Effector memory CD8-positive, alpha-beta T cell (primary cell): ENCODE measurements at regions not wholly inside any gene's neighbourhood (a gene's known extent, or its start where the extent isn't known, plus 50 kb on each side); places are given as distances from the start of the nearest gene placed in this dataset.

Experiments used
- ATAC-seq: fragments of 150-1000 bp; cut with Tn5 transposase; replicated peaks from 2 replicates; pipeline ENCODE4 v1.10.0; 2021; ENCODE audit warnings: mild to moderate bottlenecking, moderate library complexity
- DNase-seq, 3 experiments: peaks; one replicate each; pipeline ENCODE4 v3.0.0; 2021
- H3K27ac Mint-ChIP-seq, 2 donors: one replicate each; pipeline ENCODE4 v1.8.0; 2022; ENCODE audit warnings: mild to moderate bottlenecking in 2 of 2, mixed read lengths in 2 of 2, moderate library complexity in 2 of 2
- H3K27me3 Mint-ChIP-seq, 2 donors: one replicate each; pipeline ENCODE4 v1.8.0; 2022; ENCODE audit warnings: mixed read lengths in 2 of 2
- H3K36me3 Mint-ChIP-seq: one replicate; pipeline ENCODE4 v1.8.0; 2022; ENCODE audit warnings: mild to moderate bottlenecking, moderate library complexity, mixed read lengths; ENCODE audit not compliant: insufficient read depth
- H3K4me1 Mint-ChIP-seq, 2 donors: one replicate each; pipeline ENCODE4 v1.8.0; 2022; ENCODE audit warnings: low read depth in 2 of 2, mixed read lengths in 2 of 2
- H3K4me3 Mint-ChIP-seq, 2 donors: one replicate each; pipeline ENCODE4 v1.8.0; 2022; ENCODE audit warnings: mild to moderate bottlenecking in 2 of 2, mixed read lengths in 2 of 2, moderate library complexity in 2 of 2
- H3K9me3 Mint-ChIP-seq, 2 donors: one replicate each; pipeline ENCODE4 v1.8.0; 2022; ENCODE audit warnings: mixed read lengths in 2 of 2

DNA sequence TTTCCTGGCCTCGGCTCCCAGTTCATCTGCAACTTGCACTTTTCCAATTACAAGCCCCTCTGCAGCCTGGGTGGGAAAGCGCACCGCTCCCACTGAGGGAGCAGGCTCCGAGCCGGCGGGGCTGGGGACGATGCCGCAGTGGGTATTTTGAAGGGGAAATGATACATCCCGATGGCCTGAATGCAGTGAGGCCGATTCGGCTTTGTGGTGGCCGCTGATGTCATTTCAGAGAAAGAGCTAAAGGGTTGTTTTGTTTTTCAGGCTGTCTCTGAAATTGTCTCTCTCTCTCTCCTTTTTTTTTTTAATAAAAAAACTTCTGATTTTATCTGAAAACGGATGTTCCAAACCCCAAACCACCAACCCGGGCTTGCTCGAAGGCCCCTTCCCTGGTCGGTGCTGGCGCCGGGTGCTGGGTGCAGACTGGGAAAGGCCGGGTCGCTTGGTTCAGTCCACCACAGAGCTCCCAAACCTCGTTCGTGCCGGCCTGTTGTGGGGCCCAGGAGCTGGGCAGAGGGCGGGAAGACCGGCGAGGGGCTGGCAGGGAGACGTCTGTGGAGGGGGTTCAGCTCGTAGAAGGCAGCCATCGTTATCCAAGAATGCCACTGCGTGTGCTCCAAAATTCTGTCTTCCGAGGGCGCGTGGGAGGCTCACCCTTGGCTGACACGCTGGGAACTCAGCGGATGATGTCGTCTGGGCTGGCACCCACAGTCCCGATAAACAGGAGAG, 102.8 kb downstream of the FOXL1 start:
- DNase-seq (no peak), ATAC-seq (no peak)
- no peak overlapping the region for H3K27ac Mint-ChIP-seq
- peaks cover 22 to 31% of the 10 kb centered on the region in 2 donors for H3K27me3 Mint-ChIP-seq
- no peak overlapping the region for H3K4me3 Mint-ChIP-seq
- H3K9me3 Mint-ChIP-seq, result no peaks in the 10 kb centered on the region
- no peaks in the 10 kb centered on the region for H3K36me3 Mint-ChIP-seq
- no peaks in the 10 kb centered on the region for H3K4me1 Mint-ChIP-seq

DNA sequence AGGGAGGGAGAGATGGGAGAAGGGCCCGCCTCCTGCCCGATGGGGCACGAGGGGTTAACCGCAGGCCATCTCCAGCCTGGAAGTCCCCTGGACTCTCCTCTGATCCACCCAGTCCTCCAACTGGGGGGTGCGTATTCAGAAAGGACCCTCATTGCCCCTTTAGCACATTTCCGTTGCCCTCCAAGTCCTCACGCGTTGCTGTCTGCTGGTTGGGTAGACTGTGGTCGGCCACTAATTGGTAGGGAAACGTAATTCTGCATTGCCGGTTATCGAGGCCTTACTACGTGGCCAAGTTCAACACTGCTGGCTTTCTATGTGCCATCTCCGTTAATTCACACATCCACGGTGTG, 103.4 kb downstream of the FOXL1 start:
- peaks cover 22 to 31% of the 10 kb centered on the region in 2 donors for H3K27me3 Mint-ChIP-seq
- ATAC-seq, result no peak
- no peaks in the 10 kb centered on the region for H3K36me3 Mint-ChIP-seq
- H3K27ac Mint-ChIP-seq, result no peak overlapping the region
- no peaks in the 10 kb centered on the region for H3K4me1 Mint-ChIP-seq
- no peak for DNase-seq
- no peaks in the 10 kb centered on the region for H3K9me3 Mint-ChIP-seq
- no peak overlapping the region for H3K4me3 Mint-ChIP-seq

DNA sequence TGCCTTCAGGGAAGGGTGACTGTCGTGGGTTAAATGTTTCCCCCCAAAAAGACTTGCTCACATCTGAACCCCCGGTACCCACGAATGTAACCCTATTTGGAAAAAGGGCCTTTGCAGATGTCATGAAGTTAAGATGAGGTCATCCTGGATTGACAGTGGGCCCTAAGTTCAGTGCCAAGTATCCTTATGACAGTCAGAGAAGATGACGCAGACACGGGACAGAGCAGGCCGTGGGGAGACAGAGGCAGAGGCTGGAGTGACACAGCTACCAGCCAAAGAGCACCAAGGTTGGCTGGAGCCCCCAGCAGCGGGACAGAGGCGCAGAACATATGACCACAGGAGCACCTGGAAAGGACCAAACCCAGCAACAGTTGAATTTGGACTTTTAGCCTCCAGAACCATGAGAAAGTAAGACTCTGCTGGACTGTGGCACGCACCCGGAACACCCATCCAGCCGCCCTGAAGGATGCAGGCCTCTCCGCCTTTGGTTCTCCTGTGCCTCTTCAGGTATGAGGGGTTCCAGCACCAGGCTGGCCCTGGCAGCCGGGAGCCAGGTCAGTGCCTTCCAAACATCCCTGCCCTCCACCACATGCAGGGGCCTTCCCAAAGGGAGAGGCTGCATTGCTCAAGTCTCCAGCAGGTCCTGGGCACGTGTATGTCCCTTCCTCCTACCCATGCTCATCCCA, 104.0 kb downstream of the FOXL1 start:
- no peak for DNase-seq
- no peak for ATAC-seq
- no peaks in the 10 kb centered on the region for H3K4me1 Mint-ChIP-seq
- no peaks in the 10 kb centered on the region for H3K36me3 Mint-ChIP-seq
- H3K27me3 Mint-ChIP-seq, result peaks cover 22 to 31% of the 10 kb centered on the region in 2 donors
- H3K27ac Mint-ChIP-seq, result no peak overlapping the region
- H3K9me3 Mint-ChIP-seq, result no peaks in the 10 kb centered on the region
- no peak overlapping the region for H3K4me3 Mint-ChIP-seq

DNA sequence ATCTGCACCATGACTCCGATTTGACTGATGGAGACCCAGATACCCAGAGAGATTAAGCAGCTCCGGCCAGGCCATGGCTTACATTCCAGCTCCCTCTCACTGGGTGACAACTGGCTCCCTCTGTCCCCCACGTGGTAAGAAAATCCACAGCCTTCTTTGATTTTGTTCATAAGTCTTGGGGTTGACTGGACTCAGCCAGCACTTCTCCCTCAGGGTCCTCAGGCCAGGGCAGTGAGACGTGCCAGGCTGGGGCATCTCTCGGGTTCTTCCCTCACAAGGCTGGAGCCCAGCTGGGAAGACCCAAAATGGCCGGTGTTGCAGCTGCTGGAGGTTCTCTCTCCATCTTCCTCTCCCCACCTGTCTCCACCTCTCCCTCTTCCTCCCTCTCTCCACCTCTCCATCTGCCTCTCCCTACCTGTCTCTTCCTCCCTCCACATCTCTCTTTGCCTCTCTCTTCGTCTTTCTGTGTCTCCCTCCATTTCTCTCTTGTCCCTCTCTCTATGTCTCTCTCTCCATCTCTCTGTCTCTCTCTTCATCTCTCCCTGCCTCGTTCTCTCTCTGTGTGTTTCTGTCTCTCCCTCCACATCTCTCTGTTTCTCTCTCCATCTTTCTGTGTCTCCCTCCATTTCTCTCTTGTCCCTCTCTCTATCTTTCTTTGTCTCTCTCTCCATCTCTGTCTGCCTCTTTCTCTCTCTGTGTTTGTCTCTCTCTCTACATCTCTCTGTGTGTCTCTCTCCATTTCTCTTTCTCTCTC, 105.3 kb downstream of the FOXL1 start:
- DNase-seq (no peak), ATAC-seq (no peak)
- H3K4me1 Mint-ChIP-seq, result no peaks in the 10 kb centered on the region
- H3K27me3 Mint-ChIP-seq, result peaks cover 22 to 31% of the 10 kb centered on the region in 2 donors
- no peak overlapping the region for H3K4me3 Mint-ChIP-seq
- H3K27ac Mint-ChIP-seq, result no peak overlapping the region
- H3K9me3 Mint-ChIP-seq, result no peaks in the 10 kb centered on the region
- no peaks in the 10 kb centered on the region for H3K36me3 Mint-ChIP-seq

DNA sequence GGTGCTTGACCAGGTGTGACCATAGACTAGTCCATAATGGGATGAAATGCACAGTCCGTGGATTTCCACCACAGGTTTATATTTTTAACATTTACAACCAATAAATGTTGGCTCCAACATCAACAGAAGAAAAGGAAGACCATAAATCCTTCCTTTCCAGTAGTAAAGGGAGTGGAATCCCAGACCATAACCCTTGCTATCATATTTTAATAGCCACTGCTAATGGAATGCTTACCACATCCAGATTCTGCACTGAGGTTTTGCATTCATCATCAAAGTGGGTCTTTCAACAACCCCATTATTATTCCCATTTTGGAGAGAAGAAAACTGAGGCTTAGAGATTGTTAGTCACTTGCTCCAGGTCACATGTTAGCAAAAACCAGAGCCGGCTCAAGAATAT, 106.7 kb downstream of the FOXL1 start:
- no peak for ATAC-seq
- Mint-ChIP-seq H3K36me3 (no peaks in the 10 kb centered on the region), H3K4me1 (no peaks in the 10 kb centered on the region), H3K9me3 (no peaks in the 10 kb centered on the region), H3K4me3 (no peak overlapping the region), H3K27ac (no peak overlapping the region), H3K27me3 (peaks cover 22 to 31% of the 10 kb centered on the region in 2 donors)
- DNase-seq, result no peak

DNA sequence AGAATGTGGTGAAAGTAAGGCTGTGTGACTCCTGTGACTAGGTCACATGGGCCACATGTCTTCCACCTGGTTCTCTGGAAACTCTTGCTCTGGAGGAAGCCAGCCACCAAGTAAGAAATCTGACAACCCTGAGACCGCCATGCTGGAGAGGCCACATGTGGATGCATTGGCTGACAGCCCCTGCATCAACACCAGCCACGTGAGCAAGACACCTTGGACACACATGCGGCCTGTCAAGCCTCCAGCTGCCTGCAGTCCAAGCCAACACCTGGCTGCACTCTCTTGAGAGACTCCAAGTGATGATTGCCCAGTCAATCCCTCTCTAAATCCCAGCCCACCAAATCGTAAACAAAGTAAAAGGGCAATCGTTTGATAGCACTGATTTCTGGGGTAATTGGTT, 112.6 kb downstream of the FOXL1 start:
- no peak for DNase-seq
- H3K9me3 Mint-ChIP-seq, result no peaks in the 10 kb centered on the region
- H3K27me3 Mint-ChIP-seq, result peaks cover 14 to 32% of the 10 kb centered on the region in 2 donors
- no peak overlapping the region for H3K4me3 Mint-ChIP-seq
- no peaks in the 10 kb centered on the region for H3K4me1 Mint-ChIP-seq
- H3K36me3 Mint-ChIP-seq, result no peaks in the 10 kb centered on the region
- no peak for ATAC-seq
- no peak overlapping the region for H3K27ac Mint-ChIP-seq

DNA sequence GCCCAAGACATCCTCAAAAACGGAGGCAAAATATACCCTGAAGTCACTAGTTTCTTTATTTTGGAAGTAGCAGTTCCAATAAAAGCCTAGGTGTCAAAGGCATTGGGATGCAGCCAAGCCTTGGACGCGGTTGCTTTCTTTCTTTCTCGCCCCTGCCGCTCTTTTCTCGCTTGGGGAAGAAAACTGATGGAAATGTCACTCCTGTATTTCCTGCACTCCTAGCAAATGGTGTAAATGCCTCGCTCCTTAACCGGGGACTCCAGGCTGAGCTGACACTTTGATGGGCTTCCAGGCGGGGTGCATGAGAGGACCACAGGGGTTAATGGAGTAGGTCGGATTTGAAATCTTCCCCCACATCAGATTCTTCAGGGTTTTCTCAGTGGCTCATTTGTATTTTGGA, 114.1 kb downstream of the FOXL1 start:
- DNase-seq (no peak), ATAC-seq (no peak)
- Mint-ChIP-seq H3K4me3 (no peak overlapping the region), H3K4me1 (no peaks in the 10 kb centered on the region), H3K9me3 (no peaks in the 10 kb centered on the region), H3K36me3 (no peaks in the 10 kb centered on the region), H3K27ac (no peak overlapping the region), H3K27me3 (peaks cover 16 to 37% of the 10 kb centered on the region in 2 donors)

DNA sequence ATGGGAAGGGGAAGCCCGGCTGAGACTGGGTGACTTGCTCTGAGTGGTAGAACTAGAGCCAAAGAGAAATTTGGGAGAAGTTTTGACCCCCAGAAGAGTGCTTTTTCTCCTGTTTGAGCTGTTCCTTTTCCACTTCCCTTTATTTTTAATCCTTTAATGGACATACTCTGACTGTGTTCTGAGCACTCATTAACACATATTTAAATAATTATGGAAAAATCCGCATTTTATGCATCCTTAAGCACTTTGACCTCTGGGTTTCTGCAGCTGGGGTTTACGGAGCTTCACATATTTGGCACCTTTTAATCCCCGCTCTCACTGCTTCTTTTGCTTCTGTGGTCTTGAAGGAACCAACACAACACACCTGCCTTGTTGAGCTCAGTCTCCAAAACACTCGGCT, 114.7 kb downstream of the FOXL1 start:
- Mint-ChIP-seq H3K27me3 (peaks cover 16 to 43% of the 10 kb centered on the region in 2 donors), H3K4me3 (no peak overlapping the region), H3K27ac (no peak overlapping the region), H3K9me3 (no peaks in the 10 kb centered on the region), H3K36me3 (no peaks in the 10 kb centered on the region), H3K4me1 (no peaks in the 10 kb centered on the region)
- ATAC-seq (no peak), DNase-seq (no peak)

DNA sequence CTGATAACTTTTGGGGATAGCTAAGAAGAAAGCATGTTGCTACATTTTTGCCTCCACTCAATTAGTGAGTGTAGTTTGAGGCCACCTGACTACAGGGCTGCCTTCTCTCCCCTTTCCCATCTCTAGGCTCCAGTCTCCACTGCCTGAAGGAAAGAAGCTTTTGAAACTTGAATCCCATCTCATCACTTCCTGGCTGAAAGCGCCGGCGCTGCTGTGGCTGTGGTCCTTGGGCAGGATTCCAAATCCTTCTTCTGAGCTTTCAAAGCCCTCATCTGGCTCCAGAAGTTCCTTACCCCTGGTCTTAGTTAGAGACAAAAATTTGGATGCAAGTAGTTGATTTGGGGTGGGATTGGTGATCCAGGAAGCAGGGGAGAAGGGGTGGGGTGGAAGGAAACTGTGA, 119.4 kb downstream of the FOXL1 start:
- Mint-ChIP-seq H3K4me1 (no peaks in the 10 kb centered on the region), H3K27me3 (peaks cover 25 to 52% of the 10 kb centered on the region in 2 donors), H3K4me3 (no peak overlapping the region), H3K27ac (no peak overlapping the region), H3K36me3 (no peaks in the 10 kb centered on the region), H3K9me3 (no peaks in the 10 kb centered on the region)
- no peak for DNase-seq
- ATAC-seq, result no peak

DNA sequence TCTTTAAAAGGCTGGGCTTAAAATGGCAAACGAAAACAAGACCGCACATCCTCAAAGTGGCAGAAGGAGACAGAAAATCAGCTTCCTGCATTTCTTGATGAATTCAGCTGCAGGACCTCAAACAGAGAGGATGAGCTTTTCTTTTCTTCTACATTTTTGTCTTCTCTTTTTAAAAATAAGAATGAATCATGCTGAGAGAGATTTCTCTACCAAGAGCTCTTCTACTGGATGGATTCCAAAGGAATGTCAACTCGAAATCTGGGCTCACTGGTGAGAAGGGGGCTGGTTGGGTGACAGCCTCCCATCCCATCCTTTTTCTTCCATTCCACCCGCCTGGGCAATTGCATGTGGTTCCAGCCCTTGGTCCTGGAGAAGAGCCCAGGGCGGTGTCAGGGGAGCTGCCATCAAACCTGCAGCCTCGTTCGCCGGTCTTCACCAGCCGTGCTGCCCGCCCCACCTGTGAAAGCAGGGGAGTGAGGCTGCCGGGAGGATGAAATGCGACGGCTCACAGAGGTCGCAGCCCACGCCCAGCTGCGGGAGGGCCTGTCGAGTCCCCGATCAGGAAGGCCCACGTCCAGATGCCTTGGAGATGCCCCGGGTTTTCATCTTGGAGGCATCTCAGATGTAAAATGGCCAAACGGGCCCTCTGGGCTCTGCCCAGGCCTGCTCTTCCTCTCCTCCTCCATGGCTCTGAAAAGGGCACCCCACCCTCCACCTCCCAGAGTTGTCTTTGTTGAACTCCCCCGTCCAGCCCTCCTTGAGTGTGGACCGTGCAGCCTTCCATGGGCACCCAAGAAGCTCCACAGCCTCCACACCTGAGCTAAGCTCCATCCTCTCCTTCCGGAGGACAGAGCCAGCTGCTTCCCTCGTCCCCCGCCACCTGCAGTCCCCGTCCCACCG, 121.9 kb downstream of the FOXL1 start:
- no peak overlapping the region for H3K27ac Mint-ChIP-seq

DNA sequence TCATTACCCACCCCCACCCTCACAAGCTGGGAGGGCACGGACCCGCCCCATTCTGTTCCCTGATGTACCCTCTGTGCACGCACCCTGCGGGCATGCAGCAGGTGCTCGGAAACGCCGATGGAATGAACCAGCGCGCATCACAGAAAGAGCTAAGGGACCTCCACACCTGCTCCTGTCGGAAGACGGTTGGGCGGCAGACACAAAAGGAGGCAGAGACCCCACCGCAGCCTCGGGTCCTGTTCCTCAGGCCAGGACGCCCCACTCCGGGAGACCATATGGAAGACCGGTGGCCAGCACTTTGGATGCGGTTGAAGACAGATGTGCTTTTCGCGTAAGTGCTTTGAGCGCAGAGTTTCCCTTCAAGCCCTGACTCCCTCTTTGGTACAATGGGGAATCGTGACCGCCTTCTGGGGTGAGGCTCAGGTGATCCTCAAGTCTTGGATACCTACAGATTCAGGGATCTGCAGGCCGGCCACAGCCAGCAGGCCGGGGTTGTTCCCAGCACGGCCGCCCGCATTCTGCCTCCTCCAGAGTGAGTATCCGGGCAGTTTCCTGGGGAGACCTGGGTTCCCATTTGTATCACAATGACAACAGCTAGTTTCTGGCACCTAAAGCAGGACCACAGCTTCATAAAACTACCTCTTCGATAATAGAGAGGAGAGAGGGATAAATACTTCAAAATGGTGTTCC, 123.1 kb downstream of the FOXL1 start:
- DNase-seq, result no peak

More for the DNA sequence above, 121.9 kb downstream of the FOXL1 start:
- no peaks in the 10 kb centered on the region for H3K9me3 Mint-ChIP-seq
- H3K4me1 Mint-ChIP-seq, result no peaks in the 10 kb centered on the region
- H3K4me3 Mint-ChIP-seq, result no peak overlapping the region
- DNase-seq (no peak), ATAC-seq (no peak)
- peaks cover 18 to 45% of the 10 kb centered on the region in 2 donors for H3K27me3 Mint-ChIP-seq
- H3K36me3 Mint-ChIP-seq, result no peaks in the 10 kb centered on the region

DNA sequence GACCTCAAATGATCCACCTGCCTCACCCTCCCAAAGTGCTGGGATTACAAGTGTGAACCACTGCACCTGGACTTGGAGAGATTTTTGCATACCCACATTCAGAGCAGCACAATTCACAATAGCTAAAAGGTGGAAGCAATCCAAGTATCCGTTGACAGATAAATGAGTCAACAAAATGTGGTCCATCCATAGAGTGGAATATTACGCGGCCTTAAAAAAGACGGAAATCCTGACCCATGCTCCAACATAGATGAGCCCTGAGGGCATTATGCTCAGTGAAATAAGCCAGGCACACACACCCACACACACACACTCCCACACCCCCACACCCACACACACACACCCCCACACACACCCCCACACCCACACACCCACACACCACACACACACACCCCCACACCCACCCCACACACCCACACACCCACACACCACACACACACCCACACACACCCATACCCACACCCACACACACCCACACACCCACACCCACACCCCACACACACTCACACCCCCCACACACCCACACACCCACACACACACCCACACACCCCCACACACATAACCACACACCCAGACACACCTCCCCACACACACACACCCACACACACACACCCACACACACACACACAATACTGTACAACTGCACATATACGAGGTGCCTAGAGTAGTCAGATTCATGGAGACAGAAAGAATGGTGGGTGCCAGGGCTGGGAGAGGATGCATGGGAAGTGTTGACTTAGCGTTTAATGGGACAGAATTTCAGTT, 124.7 kb downstream of the FOXL1 start:
- H3K4me3 Mint-ChIP-seq, result no peak overlapping the region

More for the DNA sequence above, 123.1 kb downstream of the FOXL1 start:
- H3K27me3 Mint-ChIP-seq, result peaks cover 15 to 49% of the 10 kb centered on the region in 2 donors
- no peaks in the 10 kb centered on the region for H3K36me3 Mint-ChIP-seq
- H3K27ac Mint-ChIP-seq, result no peak overlapping the region
- no peaks in the 10 kb centered on the region for H3K9me3 Mint-ChIP-seq
- H3K4me1 Mint-ChIP-seq, result no peaks in the 10 kb centered on the region
- no peak for ATAC-seq
- H3K4me3 Mint-ChIP-seq, result no peak overlapping the region

More for the DNA sequence above, 124.7 kb downstream of the FOXL1 start:
- ATAC-seq (no peak), DNase-seq (no peak)
- no peaks in the 10 kb centered on the region for H3K9me3 Mint-ChIP-seq
- peaks cover 15 to 48% of the 10 kb centered on the region in 2 donors for H3K27me3 Mint-ChIP-seq
- no peaks in the 10 kb centered on the region for H3K4me1 Mint-ChIP-seq
- H3K27ac Mint-ChIP-seq, result no peak overlapping the region
- H3K36me3 Mint-ChIP-seq, result no peaks in the 10 kb centered on the region
